ENCODE measurements at regions not wholly inside any gene's neighbourhood (a gene's known extent, or its start where the extent isn't known, plus 50 kb on each side); places are given as distances from the start of the nearest gene placed in this dataset.

GRCh38 chr18:11283479-11284161 lies 134.3 kb upstream of the PIEZO2 start (continued):
- no peak for TF ChIP-seq MEIS1 (CRISPR knock-in tag; IDR thresholded peaks at IDR 0.05; ENCODE audit: borderline replicate concordance)

GRCh38 chr18:11279461-11279860 lies 130.1 kb upstream of the PIEZO2 start:
- TF ChIP-seq ZNF175 (tag by site-specific recombination; IDR thresholded peaks at IDR 0.05) (no peak), ZFP41 (tag by site-specific recombination; IDR thresholded peaks at IDR 0.05; ENCODE audit: borderline replicate concordance) (no peak), ZNF768 (tag by site-specific recombination; IDR thresholded peaks at IDR 0.05) (no peak), ZNF311 (tag by site-specific recombination; IDR thresholded peaks at IDR 0.05; ENCODE audit: borderline replicate concordance) (no peak), HOXC10 (CRISPR knock-in tag; IDR thresholded peaks at IDR 0.05) (no peak), ZNF664 (tag by site-specific recombination; IDR thresholded peaks at IDR 0.05) (no peak), ZNF140 (tag by site-specific recombination; IDR thresholded peaks at IDR 0.05) (no peak), ZNF785 (tag by site-specific recombination; IDR thresholded peaks at IDR 0.05) (no peak), ZNF146 (tag by site-specific recombination; IDR thresholded peaks at IDR 0.05) (no peak), ZNF211 (tag by site-specific recombination; IDR thresholded peaks at IDR 0.05; ENCODE audit: low read depth) (no peak), ZNF623 (tag by site-specific recombination; IDR thresholded peaks at IDR 0.05) (no peak), ZNF514 (tag by site-specific recombination; IDR thresholded peaks at IDR 0.05) (no peak), ZIC2 (tag by site-specific recombination; IDR thresholded peaks at IDR 0.05) (no peak), GLI4 (tag by site-specific recombination; IDR thresholded peaks at IDR 0.05) (no peak), ZNF223 (tag by site-specific recombination; IDR thresholded peaks at IDR 0.05) (no peak), ZNF488 (tag by site-specific recombination; IDR thresholded peaks at IDR 0.05) (no peak)
- TF ChIP-seq, protein P1, sequence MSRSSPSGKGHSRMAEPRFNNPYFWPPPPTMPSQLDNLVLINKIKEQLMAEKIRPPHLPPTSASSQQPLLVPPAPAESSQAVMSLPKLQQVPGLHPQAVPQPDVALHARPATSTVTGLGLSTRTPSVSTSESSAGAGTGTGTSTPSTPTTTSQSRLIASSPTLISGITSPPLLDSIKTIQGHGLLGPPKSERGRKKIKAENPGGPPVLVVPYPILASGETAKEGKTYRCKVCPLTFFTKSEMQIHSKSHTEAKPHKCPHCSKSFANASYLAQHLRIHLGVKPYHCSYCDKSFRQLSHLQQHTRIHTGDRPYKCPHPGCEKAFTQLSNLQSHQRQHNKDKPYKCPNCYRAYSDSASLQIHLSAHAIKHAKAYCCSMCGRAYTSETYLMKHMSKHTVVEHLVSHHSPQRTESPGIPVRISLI (tag by site-specific recombination; IDR thresholded peaks at IDR 0.05) = no peak
- TF ChIP-seq, protein P2, sequence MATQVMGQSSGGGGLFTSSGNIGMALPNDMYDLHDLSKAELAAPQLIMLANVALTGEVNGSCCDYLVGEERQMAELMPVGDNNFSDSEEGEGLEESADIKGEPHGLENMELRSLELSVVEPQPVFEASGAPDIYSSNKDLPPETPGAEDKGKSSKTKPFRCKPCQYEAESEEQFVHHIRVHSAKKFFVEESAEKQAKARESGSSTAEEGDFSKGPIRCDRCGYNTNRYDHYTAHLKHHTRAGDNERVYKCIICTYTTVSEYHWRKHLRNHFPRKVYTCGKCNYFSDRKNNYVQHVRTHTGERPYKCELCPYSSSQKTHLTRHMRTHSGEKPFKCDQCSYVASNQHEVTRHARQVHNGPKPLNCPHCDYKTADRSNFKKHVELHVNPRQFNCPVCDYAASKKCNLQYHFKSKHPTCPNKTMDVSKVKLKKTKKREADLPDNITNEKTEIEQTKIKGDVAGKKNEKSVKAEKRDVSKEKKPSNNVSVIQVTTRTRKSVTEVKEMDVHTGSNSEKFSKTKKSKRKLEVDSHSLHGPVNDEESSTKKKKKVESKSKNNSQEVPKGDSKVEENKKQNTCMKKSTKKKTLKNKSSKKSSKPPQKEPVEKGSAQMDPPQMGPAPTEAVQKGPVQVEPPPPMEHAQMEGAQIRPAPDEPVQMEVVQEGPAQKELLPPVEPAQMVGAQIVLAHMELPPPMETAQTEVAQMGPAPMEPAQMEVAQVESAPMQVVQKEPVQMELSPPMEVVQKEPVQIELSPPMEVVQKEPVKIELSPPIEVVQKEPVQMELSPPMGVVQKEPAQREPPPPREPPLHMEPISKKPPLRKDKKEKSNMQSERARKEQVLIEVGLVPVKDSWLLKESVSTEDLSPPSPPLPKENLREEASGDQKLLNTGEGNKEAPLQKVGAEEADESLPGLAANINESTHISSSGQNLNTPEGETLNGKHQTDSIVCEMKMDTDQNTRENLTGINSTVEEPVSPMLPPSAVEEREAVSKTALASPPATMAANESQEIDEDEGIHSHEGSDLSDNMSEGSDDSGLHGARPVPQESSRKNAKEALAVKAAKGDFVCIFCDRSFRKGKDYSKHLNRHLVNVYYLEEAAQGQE (tag by site-specific recombination; IDR thresholded peaks at IDR 0.05) = no peak
- TF ChIP-seq, protein P3, sequence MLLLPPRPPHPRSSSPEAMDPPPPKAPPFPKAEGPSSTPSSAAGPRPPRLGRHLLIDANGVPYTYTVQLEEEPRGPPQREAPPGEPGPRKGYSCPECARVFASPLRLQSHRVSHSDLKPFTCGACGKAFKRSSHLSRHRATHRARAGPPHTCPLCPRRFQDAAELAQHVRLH (tag by site-specific recombination; IDR thresholded peaks at IDR 0.05) = no peak
- H3K27ac ChIP-seq (ENCODE audit: extremely low read depth, low read depth, low read length) = no peak overlapping the region
- no peaks in the 10 kb centered on the region for H3K36me3 ChIP-seq (ENCODE audit: control insufficient read depth in 2 of 2, insufficient read depth in 1 of 2, low read length in 2 of 2)
- CTCF ChIA-PET = interaction anchor here (1.5 kb wide), 1 partner anchor 31 kb away, joined by 5 read pairs; no protein-coding TSS in a partner anchor
- no peaks in the 10 kb centered on the region for H3K4me1 ChIP-seq (ENCODE audit: control insufficient read depth, insufficient read depth, low read length)
- POLR2A ChIA-PET = no interaction called here
- no peak overlapping the region for H3K4me3 ChIP-seq (ENCODE audit: low read depth, low read length)
- no peaks in the 10 kb centered on the region for H3K9me3 ChIP-seq (ENCODE audit: control insufficient read depth, insufficient read depth, low read depth, low read length)
